HG02970 (cell line): ENCODE measurements at regions not wholly inside any gene's neighbourhood (a gene's known extent, or its start where the extent isn't known, plus 50 kb on each side); places are given as distances from the start of the nearest gene placed in this dataset.
"Not testable (repeated sequence)": the region's sequence is repeated elsewhere in the genome, so short reads cannot be mapped to it uniquely, and the experiment has no call there.

Experiments
- ATAC-seq: cut with Tn5 transposase; IDR thresholded peaks from one replicate; pipeline ENCODE4 v1.9.1; 2021; ENCODE audit warnings: mild to moderate bottlenecking, moderate library complexity, moderate number of reproducible peaks; ENCODE audit not compliant: unreplicated experiment, low FRiP score

GRCh38 chr15:38846346-38846745, 281.7 kb upstream of the RASGRP1 start:
- no peak for ATAC-seq

GRCh38 chr15:38847666-38848065, 283.1 kb upstream of the RASGRP1 start:
- no peak for ATAC-seq

- no peak for ATAC-seq
Measured at GRCh38 chr15:38849046-38849445, 284.4 kb upstream of the RASGRP1 start.

- ATAC-seq, result not testable (repeated sequence)
Measured at GRCh38 chr15:38852188-38852587, 287.6 kb upstream of the RASGRP1 start.

- no peak for ATAC-seq
Measured at GRCh38 chr15:38853608-38854007, 289.0 kb upstream of the RASGRP1 start.

- no peak for ATAC-seq
Measured at GRCh38 chr15:38854506-38854905, 289.9 kb upstream of the RASGRP1 start.

- ATAC-seq, result no peak
Measured at GRCh38 chr15:38857814-38858213, 293.2 kb upstream of the RASGRP1 start.

- ATAC-seq, result no peak
Measured at GRCh38 chr15:38859574-38859973, 295.0 kb upstream of the RASGRP1 start.

- ATAC-seq, result no peak
Measured at GRCh38 chr15:38860253-38860652, 295.6 kb upstream of the RASGRP1 start.

- no peak for ATAC-seq
Measured at GRCh38 chr15:38860674-38861073, 296.1 kb upstream of the RASGRP1 start.

- ATAC-seq, result no peak
Measured at GRCh38 chr15:38861108-38861507, 296.5 kb upstream of the RASGRP1 start.

GRCh38 chr15:38862099-38862498, 297.5 kb upstream of the RASGRP1 start:
- ATAC-seq, result no peak

GRCh38 chr15:38863381-38863780, 298.8 kb upstream of the RASGRP1 start:
- ATAC-seq, result no peak

GRCh38 chr15:38864122-38864521, 299.5 kb upstream of the RASGRP1 start:
- ATAC-seq, result no peak

- ATAC-seq, result no peak
Measured at GRCh38 chr15:38864827-38865581, 300.4 kb upstream of the RASGRP1 start.

- no peak for ATAC-seq
Measured at GRCh38 chr15:38867556-38867955, 302.9 kb upstream of the RASGRP1 start.

- no peak for ATAC-seq
Measured at GRCh38 chr15:38868326-38869114, 303.9 kb upstream of the RASGRP1 start.

GRCh38 chr15:38871638-38872037, 307.0 kb upstream of the RASGRP1 start:
- ATAC-seq, result no peak

- ATAC-seq, result no peak
Measured at GRCh38 chr15:38872732-38873131, 308.1 kb upstream of the RASGRP1 start.

GRCh38 chr15:38873158-38873557, 308.5 kb upstream of the RASGRP1 start:
- no peak for ATAC-seq

GRCh38 chr15:38874464-38874863, 309.9 kb upstream of the RASGRP1 start:
- no peak for ATAC-seq

- ATAC-seq, result no peak
Measured at GRCh38 chr15:38876211-38876610, 311.6 kb upstream of the RASGRP1 start.
